ENCODE measurements at regions not wholly inside any gene's neighbourhood (a gene's known extent, or its start where the extent isn't known, plus 50 kb on each side); places are given as distances from the start of the nearest gene placed in this dataset.
"Not testable (repeated sequence)": the region's sequence is repeated elsewhere in the genome, so short reads cannot be mapped to it uniquely, and the experiment has no call there.

DNA sequence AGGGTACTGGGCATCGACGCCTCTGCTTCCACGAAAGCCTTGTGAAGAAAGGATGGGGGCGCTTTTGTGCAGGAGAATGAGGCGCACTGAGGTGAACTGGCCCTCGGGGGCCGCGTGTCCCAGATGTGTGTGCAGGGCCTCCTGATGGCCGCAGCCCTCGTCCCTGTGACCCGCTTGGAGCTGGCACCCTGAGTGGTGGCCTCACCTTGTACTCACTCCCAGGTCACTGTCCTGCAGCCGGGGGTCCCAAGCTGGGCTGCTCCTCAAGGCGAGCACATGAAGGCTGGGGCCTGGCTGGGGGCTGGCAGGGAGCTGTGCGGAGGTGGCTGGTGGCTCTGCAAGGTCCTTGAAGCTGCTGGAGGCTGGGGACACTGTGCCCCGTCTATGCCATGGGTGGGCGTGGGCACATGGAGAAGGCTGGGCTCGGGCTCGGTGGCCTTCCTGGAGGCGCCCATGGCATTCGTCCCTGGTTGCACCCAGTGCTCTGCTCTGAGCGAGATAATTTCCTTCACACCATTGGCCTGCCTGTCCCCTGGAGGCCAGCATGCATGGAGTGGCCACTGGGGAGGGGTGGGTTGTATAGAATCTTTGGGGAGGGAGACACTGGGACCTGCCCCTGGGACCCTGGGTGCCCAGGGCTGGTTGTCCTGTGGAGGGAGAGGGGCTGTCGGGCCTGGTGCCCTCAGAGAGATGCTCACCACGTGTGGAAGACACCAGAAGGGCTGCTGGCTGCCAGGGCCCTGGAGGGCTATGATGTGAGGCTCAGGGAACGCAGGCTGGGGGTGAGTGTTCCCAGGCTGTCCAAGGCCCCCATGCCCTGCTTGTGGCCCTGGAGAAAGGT lies 79.3 kb downstream of the TMEM121 start:
- H3K4me3 ChIP-seq (ENCODE audit: low read depth, low read length) = no peak overlapping the region
- TF ChIP-seq, protein P1, sequence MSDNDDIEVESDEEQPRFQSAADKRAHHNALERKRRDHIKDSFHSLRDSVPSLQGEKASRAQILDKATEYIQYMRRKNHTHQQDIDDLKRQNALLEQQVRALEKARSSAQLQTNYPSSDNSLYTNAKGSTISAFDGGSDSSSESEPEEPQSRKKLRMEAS (IDR thresholded peaks at IDR 0.05; ENCODE audit: low read depth, low read length) = no peak
- no peak for TF ChIP-seq MYC (IDR thresholded peaks at IDR 0.05; ENCODE audit: low read depth, low read length)
- TF ChIP-seq, protein P2, sequence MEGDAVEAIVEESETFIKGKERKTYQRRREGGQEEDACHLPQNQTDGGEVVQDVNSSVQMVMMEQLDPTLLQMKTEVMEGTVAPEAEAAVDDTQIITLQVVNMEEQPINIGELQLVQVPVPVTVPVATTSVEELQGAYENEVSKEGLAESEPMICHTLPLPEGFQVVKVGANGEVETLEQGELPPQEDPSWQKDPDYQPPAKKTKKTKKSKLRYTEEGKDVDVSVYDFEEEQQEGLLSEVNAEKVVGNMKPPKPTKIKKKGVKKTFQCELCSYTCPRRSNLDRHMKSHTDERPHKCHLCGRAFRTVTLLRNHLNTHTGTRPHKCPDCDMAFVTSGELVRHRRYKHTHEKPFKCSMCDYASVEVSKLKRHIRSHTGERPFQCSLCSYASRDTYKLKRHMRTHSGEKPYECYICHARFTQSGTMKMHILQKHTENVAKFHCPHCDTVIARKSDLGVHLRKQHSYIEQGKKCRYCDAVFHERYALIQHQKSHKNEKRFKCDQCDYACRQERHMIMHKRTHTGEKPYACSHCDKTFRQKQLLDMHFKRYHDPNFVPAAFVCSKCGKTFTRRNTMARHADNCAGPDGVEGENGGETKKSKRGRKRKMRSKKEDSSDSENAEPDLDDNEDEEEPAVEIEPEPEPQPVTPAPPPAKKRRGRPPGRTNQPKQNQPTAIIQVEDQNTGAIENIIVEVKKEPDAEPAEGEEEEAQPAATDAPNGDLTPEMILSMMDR (IDR thresholded peaks at IDR 0.05; ENCODE audit: low read depth, low read length) = no peak
- DNase-seq (ENCODE audit: low read depth) = no peak

DNA sequence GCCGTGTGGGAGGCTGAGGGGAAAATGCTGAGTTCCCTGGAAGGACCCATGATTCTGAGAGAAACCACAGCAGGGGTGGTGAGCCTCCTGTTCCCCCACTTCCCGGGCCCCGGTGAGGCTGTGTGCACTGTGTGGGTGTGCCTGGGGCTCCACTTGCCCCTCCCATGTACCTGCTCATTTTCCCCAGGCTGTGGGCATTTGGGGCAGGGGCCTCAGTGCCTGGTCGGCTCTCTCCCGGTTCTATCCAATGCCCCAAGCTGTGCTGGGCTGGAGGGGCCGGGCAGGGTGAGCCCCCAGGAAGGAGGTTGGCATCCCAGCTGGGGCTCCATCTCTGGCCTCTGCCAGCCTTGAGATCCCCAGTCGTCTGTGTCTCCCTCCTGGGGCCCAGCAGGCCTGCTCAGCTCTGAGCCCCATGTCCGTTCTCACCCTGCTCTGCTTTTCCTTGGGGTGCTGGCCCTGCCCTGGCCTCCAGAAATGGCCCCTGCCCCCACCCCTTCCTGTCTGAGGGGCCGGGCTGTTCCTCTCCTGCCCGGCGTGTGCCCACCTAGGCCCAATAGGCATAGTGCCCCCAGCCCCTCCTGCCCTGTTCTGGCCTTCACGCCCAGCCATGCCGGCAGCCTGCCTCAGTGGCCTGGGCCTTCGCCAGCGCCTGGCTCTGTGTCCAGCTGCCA lies 80.1 kb downstream of the TMEM121 start:
- DNase-seq (ENCODE audit: low read depth); H3K4me3 ChIP-seq (ENCODE audit: low read depth, low read length): not testable (repeated sequence)

DNA sequence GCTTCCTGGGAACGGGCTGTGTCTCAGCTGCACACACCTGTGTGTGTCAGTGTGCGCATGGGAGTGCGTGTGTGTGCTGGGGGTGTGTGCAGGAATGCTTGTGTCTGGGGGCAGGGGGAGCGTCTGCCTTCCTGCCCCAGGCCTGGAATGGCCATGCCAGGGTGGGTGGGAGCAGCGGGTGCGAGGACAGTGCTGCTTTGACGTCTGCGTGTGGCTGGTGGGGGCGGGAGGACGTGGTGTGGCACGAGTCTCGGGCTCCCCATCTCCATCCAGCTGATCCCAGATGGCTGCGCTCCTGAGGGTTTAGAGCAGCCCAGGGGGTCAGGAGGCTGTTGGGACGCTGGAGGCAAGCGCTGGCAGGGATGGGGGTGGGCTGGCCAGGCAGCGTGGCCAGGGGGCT lies 80.6 kb downstream of the TMEM121 start:
- not testable (repeated sequence) for H3K4me3 ChIP-seq (ENCODE audit: low read depth, low read length); DNase-seq (ENCODE audit: low read depth)

DNA sequence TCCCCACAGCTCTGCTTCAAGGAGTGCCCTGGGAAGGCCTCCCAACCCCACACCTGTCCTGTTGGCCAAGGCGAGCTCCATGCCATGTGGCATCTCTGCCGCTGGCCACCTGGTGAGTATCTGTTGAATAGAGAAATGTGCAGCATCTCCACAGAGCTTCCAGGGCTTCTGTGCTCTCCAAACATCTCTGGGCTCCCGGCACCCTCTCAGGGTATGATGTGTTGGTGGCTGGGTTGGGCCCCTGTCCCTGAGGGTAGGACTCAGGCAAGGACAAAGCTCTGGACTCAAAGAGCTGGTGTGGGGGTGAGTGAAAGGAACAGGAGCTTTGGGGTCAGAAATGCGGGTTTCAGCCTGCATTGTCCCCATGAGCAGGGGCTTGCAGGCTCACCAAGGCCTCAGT lies 88.6 kb downstream of the TMEM121 start:
- H3K4me3 ChIP-seq (ENCODE audit: low read depth, low read length); DNase-seq (ENCODE audit: low read depth): not testable (repeated sequence)

DNA sequence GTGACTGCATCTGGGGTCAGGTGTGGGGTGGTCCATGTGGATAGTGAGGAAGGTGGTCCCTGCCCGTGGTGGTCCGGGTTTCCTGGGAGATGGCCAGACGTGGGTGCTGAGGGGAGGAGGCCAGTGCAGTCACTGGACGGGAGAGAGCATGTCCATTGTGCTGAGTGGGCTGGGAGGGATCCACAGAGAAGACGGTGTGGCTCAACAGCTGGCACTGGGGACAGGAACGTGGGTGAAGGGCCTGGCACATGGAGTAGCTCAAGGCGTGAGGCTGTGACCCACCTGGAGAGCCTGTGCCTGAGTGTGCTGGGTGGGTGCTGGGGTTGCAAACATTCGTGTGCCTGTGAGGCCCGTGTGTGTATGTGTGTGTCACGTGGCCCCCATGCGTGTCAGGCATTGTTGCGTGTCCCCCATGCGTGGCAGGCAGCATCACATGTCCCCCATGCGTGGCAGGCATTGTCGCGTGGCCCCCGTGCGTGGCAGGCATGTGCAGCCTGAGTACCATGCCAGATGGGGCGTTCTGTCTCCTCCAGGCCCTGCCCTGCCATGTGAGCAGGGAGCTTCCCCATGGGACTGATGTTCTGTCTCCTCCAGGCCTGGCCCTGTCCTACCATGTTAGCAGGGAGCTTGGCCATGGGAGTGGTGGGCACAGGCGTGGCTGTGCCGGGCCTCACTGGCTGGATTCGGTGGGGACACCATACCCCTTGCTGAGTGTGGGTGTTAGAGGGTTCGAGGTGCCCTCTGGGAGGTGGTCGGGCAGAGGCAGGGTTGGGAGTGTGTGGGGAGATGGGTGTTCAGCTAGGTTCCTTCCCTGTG lies 89.8 kb downstream of the TMEM121 start:
- not testable (repeated sequence) for H3K4me3 ChIP-seq (ENCODE audit: low read depth, low read length); DNase-seq (ENCODE audit: low read depth)

DNA sequence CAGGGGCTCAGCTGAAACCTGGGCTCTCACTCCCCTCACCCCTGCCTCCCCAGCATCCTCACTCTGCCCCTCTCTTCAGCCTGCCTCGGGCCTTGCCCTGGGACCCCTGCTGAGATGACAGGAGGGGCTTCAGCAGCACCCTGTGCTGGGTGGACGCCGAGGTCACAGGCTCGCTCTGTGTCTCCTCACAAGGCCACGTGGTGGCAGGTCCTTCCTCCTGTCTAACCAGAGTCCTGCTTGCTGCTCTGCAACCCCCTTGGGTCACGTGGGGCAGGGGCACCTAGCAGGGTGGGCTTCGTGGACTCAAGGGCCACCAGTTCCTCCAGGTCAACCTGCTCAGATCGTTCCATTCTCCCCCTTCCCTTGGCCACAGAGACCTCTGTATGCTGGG lies 90.4 kb downstream of the TMEM121 start:
- H3K4me3 ChIP-seq (ENCODE audit: low read depth, low read length) = no peak overlapping the region
- no peak for DNase-seq (ENCODE audit: low read depth)
- no peak for TF ChIP-seq POLR2A (IDR thresholded peaks at IDR 0.05; ENCODE audit: extremely low read depth, insufficient read length)
- TF ChIP-seq, protein P1 (IDR thresholded peaks at IDR 0.05; ENCODE audit: low read depth, low read length) = no peak
- TF ChIP-seq MYC (IDR thresholded peaks at IDR 0.05; ENCODE audit: low read depth, low read length) = no peak
- TF ChIP-seq, protein P2 (IDR thresholded peaks at IDR 0.05; ENCODE audit: low read depth, low read length) = no peak

DNA sequence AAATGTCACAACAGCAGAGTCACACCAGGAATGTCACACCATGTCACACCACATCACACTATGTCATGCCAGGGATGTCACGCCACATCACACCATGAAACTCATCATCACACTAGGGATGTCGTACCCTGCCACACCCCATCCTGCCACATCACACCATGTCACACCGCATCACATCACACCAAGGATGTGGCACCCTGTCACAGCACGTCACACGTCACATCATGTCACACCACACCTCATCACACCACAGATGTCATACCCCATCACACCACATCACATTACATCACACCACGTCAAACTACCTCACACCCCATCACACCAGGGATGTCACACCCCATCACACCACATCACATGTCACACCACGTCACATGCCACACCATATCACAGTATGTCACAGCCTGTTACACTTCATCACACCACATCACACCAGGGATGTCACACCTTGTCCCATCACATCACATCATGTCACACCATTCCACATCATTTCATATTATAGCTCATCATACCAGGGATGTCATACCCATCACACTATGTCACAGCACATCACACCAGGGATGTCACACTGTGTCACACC lies 90.9 kb downstream of the TMEM121 start:
- DNase-seq (ENCODE audit: low read depth) = no peak
- no peak overlapping the region for H3K4me3 ChIP-seq (ENCODE audit: low read depth, low read length)
- TF ChIP-seq, protein P2 (IDR thresholded peaks at IDR 0.05; ENCODE audit: low read depth, low read length) = no peak

DNA sequence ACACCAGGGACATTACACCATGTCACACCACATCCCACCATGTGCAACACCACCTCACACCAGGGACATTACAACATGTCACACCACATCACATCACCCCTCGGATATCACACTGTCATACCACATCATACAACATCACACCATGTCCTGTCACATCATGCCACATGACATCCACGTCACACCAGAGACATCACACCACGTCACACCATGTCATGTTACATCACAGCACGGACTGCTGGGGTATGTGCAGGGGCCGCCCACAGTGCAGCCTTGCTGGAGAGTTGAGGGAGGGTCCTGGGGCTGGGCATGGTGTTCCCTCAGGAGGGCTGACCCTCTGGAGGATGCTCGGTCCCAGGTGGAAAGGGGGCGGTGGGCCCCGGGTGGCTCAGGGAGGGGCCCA lies 91.4 kb downstream of the TMEM121 start:
- not testable (repeated sequence) for H3K4me3 ChIP-seq (ENCODE audit: low read depth, low read length); DNase-seq (ENCODE audit: low read depth)

DNA sequence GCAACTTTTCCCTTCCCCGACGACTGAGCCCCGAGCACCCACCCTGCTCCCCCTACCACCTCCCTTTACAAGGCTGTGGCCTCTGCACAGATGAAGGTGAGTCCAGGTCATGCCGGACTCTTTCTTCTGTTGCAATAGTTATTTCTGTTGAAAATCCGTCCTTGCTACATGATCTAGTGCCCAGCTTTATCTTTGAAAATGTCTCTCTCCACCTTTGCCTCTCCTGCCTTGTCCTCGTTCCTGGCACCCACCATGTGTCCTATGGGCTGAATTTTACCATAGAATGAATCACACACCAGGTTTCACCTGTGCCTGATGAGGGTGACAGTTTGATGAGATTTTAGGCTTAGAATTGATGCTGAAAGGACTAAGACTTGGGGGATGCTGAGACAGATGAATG lies 92.9 kb downstream of the TMEM121 start:
- not testable (repeated sequence) for H3K4me3 ChIP-seq (ENCODE audit: low read depth, low read length); DNase-seq (ENCODE audit: low read depth)

DNA sequence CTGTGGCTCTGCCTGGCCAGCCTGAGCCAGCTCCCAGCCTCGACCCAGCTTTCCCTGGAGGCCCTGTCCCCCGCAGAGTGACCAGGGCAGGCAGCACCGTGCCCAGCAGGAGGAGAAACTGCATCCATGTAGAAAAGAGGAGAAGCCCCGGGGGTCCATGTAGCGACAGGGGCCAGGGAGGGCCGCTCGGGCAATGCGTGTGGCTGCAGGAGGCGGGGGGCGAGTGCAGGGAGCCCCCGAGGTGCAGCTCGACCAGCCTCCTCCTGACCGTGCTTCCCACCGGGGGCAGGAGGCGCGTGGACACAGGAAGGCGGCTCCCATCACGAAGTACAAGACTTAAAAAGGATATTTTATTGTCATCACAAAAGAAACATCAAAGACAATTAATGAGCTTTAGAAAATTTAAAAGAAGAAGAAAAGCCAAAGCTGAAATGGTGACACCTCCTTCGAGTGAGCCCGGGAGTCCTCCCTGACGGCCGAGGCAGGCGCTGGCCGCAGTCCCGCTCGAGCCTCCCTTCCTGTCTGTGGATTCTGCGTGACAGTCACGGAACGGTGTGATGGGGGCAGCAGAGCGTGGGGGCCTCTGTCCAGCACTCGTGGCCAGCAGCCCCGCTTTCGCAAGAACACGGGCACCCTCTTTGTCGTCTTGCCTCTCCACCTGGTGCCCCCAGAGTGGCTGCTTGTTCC lies 93.9 kb downstream of the TMEM121 start:
- H3K4me3 ChIP-seq (ENCODE audit: low read depth, low read length); DNase-seq (ENCODE audit: low read depth): not testable (repeated sequence)

DNA sequence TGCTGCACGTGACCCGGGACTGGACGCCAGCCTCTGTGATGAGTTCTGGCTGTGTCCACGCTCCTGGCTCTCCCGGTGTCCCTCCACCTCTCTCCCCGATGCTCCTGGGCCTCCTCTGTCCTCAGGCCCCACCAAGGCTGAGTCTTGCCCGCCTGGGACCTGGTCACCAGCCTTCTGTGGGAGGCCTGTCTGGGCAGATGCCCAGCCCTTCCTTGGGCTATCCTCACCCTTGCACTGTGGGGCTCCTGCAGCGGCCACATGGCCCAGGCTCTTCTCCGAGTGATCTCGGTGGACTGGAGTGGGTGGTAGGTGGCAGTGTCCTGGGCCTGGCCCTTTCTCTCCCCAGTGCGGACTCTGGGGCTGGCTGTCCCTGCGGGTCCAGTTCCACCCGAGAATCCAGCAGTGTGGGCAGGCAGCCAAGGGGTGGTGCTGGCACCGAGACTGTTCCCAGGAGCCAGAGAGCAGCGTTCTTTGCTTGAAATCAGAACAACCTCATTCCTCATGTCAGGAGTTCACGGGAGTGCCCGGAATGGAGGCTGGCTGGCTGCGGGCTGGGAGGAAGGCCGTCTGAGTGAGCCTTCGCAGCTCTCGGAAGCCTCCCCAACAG lies 94.6 kb downstream of the TMEM121 start:
- not testable (repeated sequence) for H3K4me3 ChIP-seq (ENCODE audit: low read depth, low read length); DNase-seq (ENCODE audit: low read depth)

Measured in NB4 (cell line).